GF-D8 (cell line): ENCODE measurements at regions not wholly inside any gene's neighbourhood (a gene's known extent, or its start where the extent isn't known, plus 50 kb on each side); places are given as distances from the start of the nearest gene placed in this dataset.
"Not testable (repeated sequence)": the region's sequence is repeated elsewhere in the genome, so short reads cannot be mapped to it uniquely, and the experiment has no call there.

Experiments used
- DNase-seq: peaks from one replicate; lab custom pipeline; 2025; lab: John Stamatoyannopoulos, UW

- no peak for DNase-seq
Observed at GRCh38 chr16:86074651-86075487, 175.9 kb downstream of the IRF8 start.

GRCh38 chr16:86075488-86075785 lies 176.5 kb downstream of the IRF8 start:
- DNase-seq = no peak

- DNase-seq = no peak
Observed at GRCh38 chr16:86075839-86076440, 177.0 kb downstream of the IRF8 start.

- DNase-seq = no peak
Observed at GRCh38 chr16:86076606-86077005, 177.6 kb downstream of the IRF8 start.

- DNase-seq = no peak
Observed at GRCh38 chr16:86077243-86077940, 178.4 kb downstream of the IRF8 start.

- DNase-seq = no peak
Observed at GRCh38 chr16:86078121-86078600, 179.2 kb downstream of the IRF8 start.

GRCh38 chr16:86078711-86079110 lies 179.7 kb downstream of the IRF8 start:
- DNase-seq = not testable (repeated sequence)

GRCh38 chr16:86079255-86079885 lies 180.4 kb downstream of the IRF8 start:
- no peak for DNase-seq

- DNase-seq = no peak
Observed at GRCh38 chr16:86080131-86080875, 181.3 kb downstream of the IRF8 start.

- no peak for DNase-seq
Observed at GRCh38 chr16:86080982-86081381, 182.0 kb downstream of the IRF8 start.

- no peak for DNase-seq
Observed at GRCh38 chr16:86082418-86083030, 183.6 kb downstream of the IRF8 start.

- no peak for DNase-seq
Observed at GRCh38 chr16:86083382-86084002, 184.5 kb downstream of the IRF8 start.

GRCh38 chr16:86085161-86085611 lies 186.2 kb downstream of the IRF8 start:
- no peak for DNase-seq

- no peak for DNase-seq
Observed at GRCh38 chr16:86085795-86086194, 186.8 kb downstream of the IRF8 start.

- DNase-seq = no peak
Observed at GRCh38 chr16:86086471-86086870, 187.5 kb downstream of the IRF8 start.

- no peak for DNase-seq
Observed at GRCh38 chr16:86087011-86087895, 188.3 kb downstream of the IRF8 start.

GRCh38 chr16:86087896-86088230 lies 188.9 kb downstream of the IRF8 start:
- no peak for DNase-seq

GRCh38 chr16:86088287-86088686 lies 189.3 kb downstream of the IRF8 start:
- DNase-seq = no peak

- no peak for DNase-seq
Observed at GRCh38 chr16:86088816-86089215, 189.9 kb downstream of the IRF8 start.

- DNase-seq = no peak
Observed at GRCh38 chr16:86089334-86089900, 190.5 kb downstream of the IRF8 start.
